ENCODE measurements at regions not wholly inside any gene's neighbourhood (a gene's known extent, or its start where the extent isn't known, plus 50 kb on each side); places are given as distances from the start of the nearest gene placed in this dataset.

DNA sequence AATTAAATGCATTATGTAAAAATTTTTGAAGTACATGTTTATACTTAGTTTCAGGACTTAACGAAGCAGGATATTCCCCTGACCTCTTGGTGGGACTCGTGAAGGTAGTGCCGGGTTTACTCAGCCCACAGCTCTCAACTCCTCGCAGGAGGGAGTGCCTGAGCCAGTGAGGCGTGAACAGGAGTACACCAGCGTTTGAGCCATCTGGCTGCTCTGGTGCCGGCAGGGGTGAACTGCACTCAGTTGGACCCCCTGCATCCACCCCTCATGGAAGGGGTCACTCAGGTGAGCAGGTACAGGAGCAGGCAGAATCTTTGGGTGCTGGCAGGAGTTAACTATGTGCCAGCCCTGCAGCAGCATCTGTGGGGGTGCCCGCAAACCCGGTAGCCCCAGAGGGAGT lies 625.1 kb upstream of the PCDH15 start (continued):
- TF ChIP-seq, protein P1, sequence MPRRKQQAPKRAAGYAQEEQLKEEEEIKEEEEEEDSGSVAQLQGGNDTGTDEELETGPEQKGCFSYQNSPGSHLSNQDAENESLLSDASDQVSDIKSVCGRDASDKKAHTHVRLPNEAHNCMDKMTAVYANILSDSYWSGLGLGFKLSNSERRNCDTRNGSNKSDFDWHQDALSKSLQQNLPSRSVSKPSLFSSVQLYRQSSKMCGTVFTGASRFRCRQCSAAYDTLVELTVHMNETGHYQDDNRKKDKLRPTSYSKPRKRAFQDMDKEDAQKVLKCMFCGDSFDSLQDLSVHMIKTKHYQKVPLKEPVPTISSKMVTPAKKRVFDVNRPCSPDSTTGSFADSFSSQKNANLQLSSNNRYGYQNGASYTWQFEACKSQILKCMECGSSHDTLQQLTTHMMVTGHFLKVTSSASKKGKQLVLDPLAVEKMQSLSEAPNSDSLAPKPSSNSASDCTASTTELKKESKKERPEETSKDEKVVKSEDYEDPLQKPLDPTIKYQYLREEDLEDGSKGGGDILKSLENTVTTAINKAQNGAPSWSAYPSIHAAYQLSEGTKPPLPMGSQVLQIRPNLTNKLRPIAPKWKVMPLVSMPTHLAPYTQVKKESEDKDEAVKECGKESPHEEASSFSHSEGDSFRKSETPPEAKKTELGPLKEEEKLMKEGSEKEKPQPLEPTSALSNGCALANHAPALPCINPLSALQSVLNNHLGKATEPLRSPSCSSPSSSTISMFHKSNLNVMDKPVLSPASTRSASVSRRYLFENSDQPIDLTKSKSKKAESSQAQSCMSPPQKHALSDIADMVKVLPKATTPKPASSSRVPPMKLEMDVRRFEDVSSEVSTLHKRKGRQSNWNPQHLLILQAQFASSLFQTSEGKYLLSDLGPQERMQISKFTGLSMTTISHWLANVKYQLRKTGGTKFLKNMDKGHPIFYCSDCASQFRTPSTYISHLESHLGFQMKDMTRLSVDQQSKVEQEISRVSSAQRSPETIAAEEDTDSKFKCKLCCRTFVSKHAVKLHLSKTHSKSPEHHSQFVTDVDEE (CRISPR knock-in tag; IDR thresholded peaks at IDR 0.05) = no peak
- no peak for TF ChIP-seq RARB (CRISPR knock-in tag; IDR thresholded peaks at IDR 0.05)
- TF ChIP-seq ZNF565 (CRISPR knock-in tag; conservative IDR thresholded peaks at IDR 0.05; ENCODE audit: low read depth) = no peak

GRCh38 chr10:55410415-55410885 lies 609.4 kb upstream of the PCDH15 start:
- TF ChIP-seq CSDC2 (CRISPR knock-in tag; IDR thresholded peaks at IDR 0.05) (no peak), ARNTL (CRISPR knock-in tag; IDR thresholded peaks at IDR 0.05; ENCODE audit: borderline replicate concordance, low read depth) (no peak), ZFP3 (CRISPR knock-in tag; IDR thresholded peaks at IDR 0.05) (no peak), PPARA (CRISPR knock-in tag; IDR thresholded peaks at IDR 0.05; ENCODE audit: borderline replicate concordance) (no peak), ESRRG (CRISPR knock-in tag; IDR thresholded peaks at IDR 0.05) (no peak), GLIS3 (CRISPR knock-in tag; IDR thresholded peaks at IDR 0.05) (0 out of 2 replicates have a peak, but pooled peaks have one; percentile 66), ISL1 (CRISPR knock-in tag; IDR thresholded peaks at IDR 0.05) (peak; percentile 82), ZFP30 (CRISPR knock-in tag; IDR thresholded peaks at IDR 0.05) (no peak), CSRNP3 (CRISPR knock-in tag; IDR thresholded peaks at IDR 0.05) (no peak), TOX (CRISPR knock-in tag; IDR thresholded peaks at IDR 0.05; ENCODE audit: borderline replicate concordance) (no peak), SNAI2 (CRISPR knock-in tag; IDR thresholded peaks at IDR 0.05) (no peak), ZC3H10 (CRISPR knock-in tag; IDR thresholded peaks at IDR 0.05) (no peak), ZNF70 (CRISPR knock-in tag; IDR thresholded peaks at IDR 0.05) (no peak), OSR1 (CRISPR knock-in tag; IDR thresholded peaks at IDR 0.05) (no peak), ZNF8 (CRISPR knock-in tag; IDR thresholded peaks at IDR 0.05) (no peak), RARB (CRISPR knock-in tag; IDR thresholded peaks at IDR 0.05) (no peak), TCF4 (CRISPR knock-in tag; IDR thresholded peaks at IDR 0.05; ENCODE audit: borderline replicate concordance) (peak; percentile 45; the same call in 1 of the 2 replicates), PATZ1 (CRISPR knock-in tag; IDR thresholded peaks at IDR 0.05; ENCODE audit: borderline replicate concordance) (no peak), CREB5 (CRISPR knock-in tag; IDR thresholded peaks at IDR 0.05; ENCODE audit: low read depth) (no peak), ZNF565 (CRISPR knock-in tag; conservative IDR thresholded peaks at IDR 0.05; ENCODE audit: low read depth) (no peak), BACH2 (CRISPR knock-in tag; IDR thresholded peaks at IDR 0.05; ENCODE audit: borderline replicate concordance) (no peak)
- TF ChIP-seq, protein P1 (CRISPR knock-in tag; IDR thresholded peaks at IDR 0.05) = peak; percentile 89
- TF ChIP-seq, protein P2, sequence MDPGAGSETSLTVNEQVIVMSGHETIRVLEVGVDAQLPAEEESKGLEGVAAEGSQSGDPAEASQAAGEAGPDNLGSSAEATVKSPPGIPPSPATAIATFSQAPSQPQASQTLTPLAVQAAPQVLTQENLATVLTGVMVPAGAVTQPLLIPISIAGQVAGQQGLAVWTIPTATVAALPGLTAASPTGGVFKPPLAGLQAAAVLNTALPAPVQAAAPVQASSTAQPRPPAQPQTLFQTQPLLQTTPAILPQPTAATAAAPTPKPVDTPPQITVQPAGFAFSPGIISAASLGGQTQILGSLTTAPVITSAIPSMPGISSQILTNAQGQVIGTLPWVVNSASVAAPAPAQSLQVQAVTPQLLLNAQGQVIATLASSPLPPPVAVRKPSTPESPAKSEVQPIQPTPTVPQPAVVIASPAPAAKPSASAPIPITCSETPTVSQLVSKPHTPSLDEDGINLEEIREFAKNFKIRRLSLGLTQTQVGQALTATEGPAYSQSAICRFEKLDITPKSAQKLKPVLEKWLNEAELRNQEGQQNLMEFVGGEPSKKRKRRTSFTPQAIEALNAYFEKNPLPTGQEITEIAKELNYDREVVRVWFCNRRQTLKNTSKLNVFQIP (CRISPR knock-in tag; IDR thresholded peaks at IDR 0.05; ENCODE audit: borderline replicate concordance, low read depth) = peak; percentile 56; the same call in 1 of the 2 replicates
- peak; percentile 98 for ATAC-seq
